ENCODE measurements at regions not wholly inside any gene's neighbourhood (a gene's known extent, or its start where the extent isn't known, plus 50 kb on each side); places are given as distances from the start of the nearest gene placed in this dataset.

GRCh38 chr14:94682736-94683135 is 70.5 kb downstream of the SERPINA3 start:
- TF ChIP-seq FOXA2 (IDR thresholded peaks at IDR 0.05) (no peak), TAF1 (conservative IDR thresholded peaks at IDR 0.05) (no peak), HNF4G (IDR thresholded peaks at IDR 0.05) (no peak), MAX (IDR thresholded peaks at IDR 0.05) (no peak), JUND (IDR thresholded peaks at IDR 0.05) (no peak), GABPA (IDR thresholded peaks at IDR 0.05 in 1 of 2, conservative IDR thresholded peaks at IDR 0.05 in 1 of 2) (no peak), HNF4A (conservative IDR thresholded peaks at IDR 0.05) (no peak), CTCF (IDR thresholded peaks at IDR 0.05; ENCODE audit: low read depth, low read length, missing input control) (no peak), RAD21 (IDR thresholded peaks at IDR 0.05) (no peak), NR2F2 (IDR thresholded peaks at IDR 0.05) (no peak)
- TF ChIP-seq, protein P1, sequence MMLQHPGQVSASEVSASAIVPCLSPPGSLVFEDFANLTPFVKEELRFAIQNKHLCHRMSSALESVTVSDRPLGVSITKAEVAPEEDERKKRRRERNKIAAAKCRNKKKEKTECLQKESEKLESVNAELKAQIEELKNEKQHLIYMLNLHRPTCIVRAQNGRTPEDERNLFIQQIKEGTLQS (IDR thresholded peaks at IDR 0.05), result no peak
- Histone ChIP-seq H3K27me3 (ENCODE audit: control insufficient read depth in 4 of 4, insufficient read depth in 4 of 4, low read length in 3 of 4) (no peaks in the 10 kb centered on the region), H3K9ac (ENCODE audit: low read depth in 1 of 2, low read length in 2 of 2) (no peak overlapping the region), H3K36me3 (ENCODE audit: control insufficient read depth in 4 of 4, insufficient read depth in 3 of 4, low read depth in 1 of 4, low read length in 3 of 4) (no peaks in the 10 kb centered on the region), H3K27ac (ENCODE audit: low read depth in 1 of 2, low read length in 2 of 2) (no peak overlapping the region), H3K9me3 (ENCODE audit: control insufficient read depth in 4 of 4, low read length in 3 of 4) (no peaks in the 10 kb centered on the region), H3K4me3 (ENCODE audit: low read depth in 1 of 3, low read length in 3 of 3) (no peak overlapping the region), H3K4me1 (ENCODE audit: control insufficient read depth in 4 of 4, insufficient read depth in 4 of 4, low read length in 3 of 4) (peaks cover 3 to 26% (median 25%) of the 10 kb centered on the region in 4 donors)
- DNase-seq (ENCODE audit: low spot score), result no peak
- 91% methylated on average over 5 of the region's 5 CpGs for WGBS

DNA sequence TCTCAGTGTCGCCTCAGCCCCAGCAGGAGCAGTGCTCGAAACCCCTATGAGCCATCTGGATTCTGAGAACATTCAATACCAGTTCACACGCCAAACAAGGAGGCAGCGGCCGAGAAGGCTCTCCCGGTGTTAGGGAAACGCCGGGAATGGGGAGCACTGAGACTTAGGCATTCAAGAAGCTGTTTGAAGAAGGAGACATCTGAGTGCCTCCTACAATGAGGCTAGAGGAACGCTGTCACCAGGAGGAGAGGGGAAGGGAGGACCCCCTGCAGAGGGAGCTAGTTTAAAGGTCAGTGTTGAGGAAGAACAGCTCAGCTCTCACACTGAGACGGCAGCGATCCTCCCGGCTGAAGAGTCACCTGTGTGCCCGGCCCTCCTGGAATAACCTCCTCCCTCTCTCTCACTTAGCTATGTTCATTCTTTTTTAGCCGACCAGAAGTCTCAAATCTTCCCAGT is 69.9 kb downstream of the SERPINA3 start:
- WGBS, result 81% methylated on average over 14 of the region's 14 CpGs
- H3K4me3 ChIP-seq (ENCODE audit: low read depth in 1 of 3, low read length in 3 of 3), result no peak overlapping the region
- H3K27ac ChIP-seq (ENCODE audit: low read depth in 1 of 2, low read length in 2 of 2), result no peak overlapping the region
- H3K4me1 ChIP-seq (ENCODE audit: control insufficient read depth in 4 of 4, insufficient read depth in 4 of 4, low read length in 3 of 4), result peaks cover 3 to 26% (median 25%) of the 10 kb centered on the region in 4 donors
- no peaks in the 10 kb centered on the region for H3K27me3 ChIP-seq (ENCODE audit: control insufficient read depth in 4 of 4, insufficient read depth in 4 of 4, low read length in 3 of 4)
- H3K36me3 ChIP-seq (ENCODE audit: control insufficient read depth in 4 of 4, insufficient read depth in 3 of 4, low read depth in 1 of 4, low read length in 3 of 4), result no peaks in the 10 kb centered on the region
- no peak for DNase-seq (ENCODE audit: low spot score)
- H3K9me3 ChIP-seq (ENCODE audit: control insufficient read depth in 4 of 4, low read length in 3 of 4), result no peaks in the 10 kb centered on the region
- peak overlapping the region in 1 of 2 donors; percentile 2 for H3K9ac ChIP-seq (ENCODE audit: low read depth in 1 of 2, low read length in 2 of 2)
- TF ChIP-seq ZBTB33 (IDR thresholded peaks at IDR 0.05), result no peak
- no peak for TF ChIP-seq EGR1 (IDR thresholded peaks at IDR 0.05; ENCODE audit: low read depth in 2 of 2)
- no peak for TF ChIP-seq FOXA1 (IDR thresholded peaks at IDR 0.05)
- no peak for TF ChIP-seq FOXA2 (IDR thresholded peaks at IDR 0.05)
- TF ChIP-seq RAD21 (IDR thresholded peaks at IDR 0.05), result no peak
- TF ChIP-seq HNF4G (IDR thresholded peaks at IDR 0.05), result no peak
- no peak for TF ChIP-seq SP1 (IDR thresholded peaks at IDR 0.05)
- TF ChIP-seq, protein P1 (IDR thresholded peaks at IDR 0.05), result no peak
- no peak for TF ChIP-seq REST (IDR thresholded peaks at IDR 0.05)
- TF ChIP-seq HNF4A (conservative IDR thresholded peaks at IDR 0.05), result no peak
- no peak for TF ChIP-seq GABPA (IDR thresholded peaks at IDR 0.05 in 1 of 2, conservative IDR thresholded peaks at IDR 0.05 in 1 of 2)
- no peak for TF ChIP-seq RXRA (IDR thresholded peaks at IDR 0.05)
- TF ChIP-seq MAX (IDR thresholded peaks at IDR 0.05), result no peak
- no peak for TF ChIP-seq TAF1 (conservative IDR thresholded peaks at IDR 0.05)
- TF ChIP-seq JUND (IDR thresholded peaks at IDR 0.05), result no peak
